GF-D8 (cell line): ENCODE measurements at regions not wholly inside any gene's neighbourhood (a gene's known extent, or its start where the extent isn't known, plus 50 kb on each side); places are given as distances from the start of the nearest gene placed in this dataset.

ENCODE experiments used
- DNase-seq: peaks from one replicate; lab custom pipeline; 2025; lab: John Stamatoyannopoulos, UW

- no peak for DNase-seq
Observed at GRCh38 chr1:98422816-98423215, 238.7 kb upstream of the SNX7 start.

- DNase-seq = no peak
Observed at GRCh38 chr1:98421085-98421435, 240.5 kb upstream of the SNX7 start.

DNA sequence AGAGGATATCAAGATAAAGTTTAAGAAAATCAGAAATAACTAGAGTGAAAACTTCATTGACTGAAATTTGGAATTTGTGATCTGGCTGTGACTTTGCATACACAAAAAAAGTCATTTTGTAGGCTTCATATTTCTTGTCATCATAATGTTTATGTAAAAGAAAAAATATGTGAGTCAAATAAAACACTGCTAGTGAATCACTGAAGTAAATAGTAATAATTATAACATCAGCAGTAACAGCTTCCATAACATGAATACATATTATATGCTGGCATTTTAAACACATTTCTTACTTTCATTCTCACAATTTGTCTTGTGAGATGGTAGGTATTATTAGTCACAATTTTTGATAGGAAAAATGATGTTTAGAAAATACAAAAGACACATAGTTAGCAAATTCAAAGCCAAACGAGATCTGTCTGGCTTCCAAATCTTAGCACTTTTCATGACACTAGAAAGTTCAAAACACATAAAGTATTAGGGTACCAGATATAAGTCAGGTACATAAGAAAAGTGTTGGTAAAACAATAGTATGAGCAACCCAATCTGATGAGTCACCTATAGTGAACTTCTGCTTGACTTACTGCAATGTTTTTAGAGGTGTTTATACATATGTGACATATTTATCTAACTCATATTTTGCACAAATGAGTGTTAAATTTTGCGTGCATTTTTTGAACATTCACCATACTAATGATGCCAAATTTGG lies 241.0 kb upstream of the SNX7 start:
- DNase-seq = no peak

GRCh38 chr1:98417820-98418219 lies 243.7 kb upstream of the SNX7 start:
- no peak for DNase-seq

DNA sequence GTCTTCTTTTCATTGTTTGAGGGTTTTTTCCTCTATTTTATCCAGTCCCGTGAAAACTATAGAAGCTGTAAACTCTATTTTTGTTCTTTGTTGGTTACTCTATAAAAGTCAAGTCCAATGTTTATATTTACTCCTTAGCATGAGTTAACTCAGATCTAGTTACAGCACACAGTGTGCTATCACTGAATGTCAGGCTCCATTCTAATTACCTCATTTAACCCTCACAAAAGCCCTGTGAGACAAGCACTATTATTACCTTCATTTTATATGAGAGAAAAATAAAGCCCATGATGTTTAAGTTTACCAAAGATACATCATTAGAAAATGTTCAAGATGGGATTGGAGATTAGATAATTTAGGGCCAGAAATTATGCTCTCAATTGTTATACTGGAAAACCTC lies 251.4 kb upstream of the SNX7 start:
- DNase-seq = no peak

DNA sequence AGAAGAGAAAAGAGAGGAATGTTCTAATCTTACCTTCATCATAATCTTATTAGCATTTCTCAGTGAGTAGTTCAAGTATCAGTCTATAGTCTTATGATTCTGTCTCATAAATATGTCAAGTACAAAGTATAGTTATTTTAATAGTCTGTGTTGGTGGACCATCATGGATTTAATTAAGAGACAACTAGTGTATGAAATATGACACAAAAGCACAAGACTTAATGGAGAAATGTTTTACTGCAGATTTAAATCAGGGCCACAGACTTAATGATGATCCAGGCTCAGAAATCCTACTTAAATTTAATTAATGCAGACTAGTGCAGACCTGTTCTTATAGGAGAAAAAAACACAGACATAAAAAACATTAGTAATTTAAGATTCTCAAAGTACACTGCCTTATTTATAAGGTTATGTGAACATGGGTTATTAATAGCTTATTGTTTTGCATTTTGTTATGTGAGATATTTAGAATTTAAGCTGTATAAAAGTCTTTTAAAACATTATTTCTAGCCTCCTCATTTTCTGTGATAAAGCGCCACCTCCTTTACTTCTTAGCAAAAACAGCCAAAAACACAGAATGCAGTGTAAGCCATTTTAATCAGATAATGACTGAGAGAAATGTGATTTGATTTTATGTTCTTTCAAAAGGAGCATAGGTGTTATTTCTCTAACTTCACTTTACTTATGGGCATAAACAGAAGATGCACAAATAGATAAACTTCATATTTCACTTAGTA lies 255.0 kb upstream of the SNX7 start:
- no peak for DNase-seq

GRCh38 chr1:98405581-98406074 lies 255.9 kb upstream of the SNX7 start:
- no peak for DNase-seq

DNA sequence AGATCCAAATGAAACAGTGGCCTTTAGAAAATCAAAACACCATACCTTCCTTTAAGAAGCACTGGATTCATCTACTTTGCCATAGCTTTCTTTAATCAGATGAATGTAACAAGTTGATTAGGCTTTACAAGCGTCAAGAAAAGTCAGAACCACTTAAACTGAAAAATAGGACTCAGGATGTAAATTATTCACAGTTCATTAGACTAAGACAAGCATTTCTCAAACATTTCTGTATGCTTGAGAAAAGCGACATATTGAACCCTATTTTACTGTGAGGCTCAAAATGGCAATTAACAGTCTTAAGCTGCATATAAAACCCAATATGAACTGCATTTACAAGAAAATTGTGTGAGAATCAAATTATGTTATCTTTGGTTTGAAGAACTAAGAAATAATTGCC lies 256.7 kb upstream of the SNX7 start:
- no peak for DNase-seq

DNA sequence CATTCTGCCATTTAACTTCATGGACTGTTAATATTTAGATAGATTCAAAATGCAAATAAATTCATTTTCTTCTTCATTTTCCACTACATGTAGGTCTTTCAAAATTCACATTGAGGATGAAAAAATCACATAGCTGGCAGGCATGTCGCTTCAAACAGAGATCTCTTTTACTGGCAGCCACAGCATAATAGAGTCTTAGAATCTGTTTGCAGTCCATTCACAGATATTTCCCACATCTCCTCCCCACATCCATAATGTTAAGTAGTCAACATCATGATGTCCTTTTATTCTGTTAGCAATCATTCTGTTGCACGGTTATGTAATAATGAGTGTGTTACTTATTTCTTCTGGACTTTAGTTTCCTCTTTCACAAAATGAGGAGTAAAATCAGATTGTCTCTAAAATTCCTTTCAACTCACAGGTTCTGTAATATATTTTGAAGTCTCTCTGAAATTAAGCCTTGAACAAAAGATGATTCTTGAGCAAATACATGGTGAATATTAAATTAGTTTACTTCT lies 257.5 kb upstream of the SNX7 start:
- DNase-seq = no peak

- DNase-seq = no peak
Observed at GRCh38 chr1:98402860-98403259, 258.7 kb upstream of the SNX7 start.

GRCh38 chr1:98400446-98400845 lies 261.1 kb upstream of the SNX7 start:
- DNase-seq = no peak

DNA sequence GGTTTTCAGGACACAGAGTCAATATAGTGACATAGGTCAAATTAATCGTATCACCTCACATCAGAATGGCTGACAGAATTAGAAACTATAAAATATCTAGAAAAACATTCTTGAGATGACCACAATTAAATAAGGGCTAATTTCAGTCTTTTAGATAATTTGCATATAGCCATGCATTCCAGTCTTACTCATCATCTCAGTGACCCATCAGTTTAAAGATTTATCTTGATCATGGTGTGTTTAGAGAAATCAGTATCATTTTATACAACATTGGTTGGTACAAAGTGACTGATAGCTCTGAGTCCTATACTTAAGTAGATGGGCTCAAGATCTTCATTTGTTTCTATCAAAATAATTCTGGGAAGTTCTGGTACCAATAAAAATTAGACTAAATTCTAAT lies 262.3 kb upstream of the SNX7 start:
- DNase-seq = no peak

- DNase-seq = no peak
Observed at GRCh38 chr1:98398649-98399048, 262.9 kb upstream of the SNX7 start.

DNA sequence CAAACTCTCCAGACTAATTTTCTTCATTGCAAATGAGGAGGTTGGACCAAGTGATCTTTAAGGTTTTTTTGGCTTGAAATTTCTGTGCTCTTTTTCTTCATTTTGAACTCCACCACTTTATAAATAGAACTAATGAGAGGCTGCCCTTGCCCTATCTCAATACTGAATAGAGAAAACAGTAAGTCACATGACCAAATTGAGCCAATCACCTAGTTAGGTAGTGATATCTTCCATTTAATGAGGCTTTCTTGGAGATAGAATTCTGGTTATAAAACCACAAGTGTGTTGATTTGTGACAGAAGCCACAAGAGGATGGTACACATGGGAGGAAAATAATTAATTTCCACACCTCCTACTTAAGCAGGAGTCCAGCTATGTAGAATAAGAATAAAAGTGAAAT lies 263.4 kb upstream of the SNX7 start:
- no peak for DNase-seq

- DNase-seq = no peak
Observed at GRCh38 chr1:98393719-98394118, 267.8 kb upstream of the SNX7 start.

DNA sequence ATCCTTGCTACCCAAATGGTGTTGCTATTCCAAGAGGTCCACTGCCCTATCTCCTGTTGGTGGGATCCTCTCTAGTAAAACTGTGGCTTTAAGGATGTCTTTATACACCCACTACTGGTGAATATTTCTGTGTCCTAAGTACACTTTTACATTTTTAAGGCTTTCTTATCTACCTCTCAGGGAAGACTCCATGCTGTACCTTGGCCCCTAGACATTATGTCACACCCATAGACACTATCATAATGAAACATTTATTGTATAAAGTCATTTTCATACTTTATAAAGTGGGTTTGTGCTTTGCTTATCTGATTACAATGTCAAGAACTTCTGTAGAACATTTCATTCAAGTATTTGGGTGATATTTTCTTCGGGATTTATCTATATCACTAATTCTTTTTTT lies 270.3 kb upstream of the SNX7 start:
- no peak for DNase-seq

- no peak for DNase-seq
Observed at GRCh38 chr1:98389809-98390208, 271.7 kb upstream of the SNX7 start.

GRCh38 chr1:98388441-98388840 lies 273.1 kb upstream of the SNX7 start:
- no peak for DNase-seq

GRCh38 chr1:98387701-98388100 lies 273.8 kb upstream of the SNX7 start:
- DNase-seq = no peak

- no peak for DNase-seq
Observed at GRCh38 chr1:98386675-98387440, 274.7 kb upstream of the SNX7 start.

GRCh38 chr1:98385652-98386051 lies 275.9 kb upstream of the SNX7 start:
- DNase-seq = no peak

DNA sequence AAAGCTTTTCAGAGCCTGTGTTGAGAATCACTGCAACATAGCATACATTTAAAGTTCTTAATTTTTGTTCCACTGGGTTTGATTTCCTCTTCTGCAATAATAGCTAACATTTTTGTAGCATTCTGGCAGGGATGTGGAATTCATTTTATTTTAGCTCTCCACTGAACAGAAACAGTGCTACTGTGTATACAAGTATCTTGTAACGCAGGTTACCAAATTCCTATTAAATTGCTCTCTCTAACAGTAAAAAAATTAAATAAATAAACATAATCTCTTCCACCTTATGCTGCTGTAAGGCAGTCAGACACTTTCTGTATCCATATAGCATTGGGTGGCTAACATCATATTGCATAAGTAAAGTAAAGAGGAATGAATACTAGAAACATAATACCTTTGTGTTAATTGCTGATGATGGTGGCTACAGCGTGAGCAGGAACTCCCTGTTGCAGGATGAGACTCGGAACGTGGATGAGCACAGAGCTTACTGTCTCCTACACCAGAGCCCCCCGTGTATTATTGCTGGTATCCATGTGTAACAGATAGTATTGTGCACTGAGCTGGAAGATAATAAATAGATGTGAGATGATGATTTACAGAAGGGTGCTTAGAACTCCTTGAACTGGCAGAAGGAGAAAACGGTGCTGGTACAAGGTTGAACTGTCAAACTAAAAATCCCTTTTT lies 276.9 kb upstream of the SNX7 start:
- no peak for DNase-seq
